Fibroblast of skin of left biceps (primary cell): ENCODE measurements at regions not wholly inside any gene's neighbourhood (a gene's known extent, or its start where the extent isn't known, plus 50 kb on each side); places are given as distances from the start of the nearest gene placed in this dataset.

Experiments
- DNase-seq, 2 experiments: peaks; one replicate each; pipeline ENCODE4 v3.0.0-alpha.2; 2013; ENCODE audit warnings: low read depth in 2 of 2

GRCh38 chr3:116848248-116848829, 138.8 kb downstream of the TUSC7 start:
- DNase-seq = no peak

DNA sequence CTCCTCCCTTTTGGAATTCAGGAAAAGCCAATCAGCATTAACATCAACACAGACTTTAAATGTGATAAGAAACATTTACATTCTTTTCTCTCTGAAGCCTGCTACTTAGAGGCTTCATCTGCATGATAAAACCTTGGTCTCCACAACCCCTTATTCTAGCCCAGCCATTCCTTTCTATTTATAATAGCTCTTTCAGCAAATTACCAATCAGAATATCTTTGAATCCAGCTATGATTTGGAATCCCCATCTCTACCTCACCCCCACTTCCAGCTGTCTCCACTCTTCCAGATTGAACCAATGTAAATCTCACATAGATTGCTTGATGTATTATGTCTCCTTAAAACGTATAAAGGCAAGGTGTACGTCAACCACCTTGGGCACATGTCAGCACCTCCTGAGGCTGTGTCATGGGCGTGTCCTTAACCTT, 139.7 kb downstream of the TUSC7 start:
- no peak for DNase-seq

DNA sequence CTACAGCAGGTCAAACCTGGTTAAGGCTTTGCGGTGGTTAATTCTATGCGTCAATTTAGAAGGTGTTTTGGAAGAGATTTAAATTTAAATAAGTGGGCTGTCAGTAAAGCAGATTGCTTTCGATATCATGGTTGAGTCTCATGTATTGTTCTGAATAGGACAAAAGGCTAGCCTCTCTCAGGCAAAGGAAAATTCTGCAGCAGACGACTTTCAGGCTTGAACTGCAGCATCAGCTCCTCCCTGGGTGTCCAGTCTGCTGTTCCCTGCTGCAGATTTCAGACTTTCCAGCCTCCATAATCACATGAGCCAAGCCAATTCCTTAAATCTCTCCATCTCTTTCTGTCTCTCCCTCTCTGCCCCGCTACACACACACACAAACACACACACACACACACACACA, 143.2 kb downstream of the TUSC7 start:
- DNase-seq = no peak

DNA sequence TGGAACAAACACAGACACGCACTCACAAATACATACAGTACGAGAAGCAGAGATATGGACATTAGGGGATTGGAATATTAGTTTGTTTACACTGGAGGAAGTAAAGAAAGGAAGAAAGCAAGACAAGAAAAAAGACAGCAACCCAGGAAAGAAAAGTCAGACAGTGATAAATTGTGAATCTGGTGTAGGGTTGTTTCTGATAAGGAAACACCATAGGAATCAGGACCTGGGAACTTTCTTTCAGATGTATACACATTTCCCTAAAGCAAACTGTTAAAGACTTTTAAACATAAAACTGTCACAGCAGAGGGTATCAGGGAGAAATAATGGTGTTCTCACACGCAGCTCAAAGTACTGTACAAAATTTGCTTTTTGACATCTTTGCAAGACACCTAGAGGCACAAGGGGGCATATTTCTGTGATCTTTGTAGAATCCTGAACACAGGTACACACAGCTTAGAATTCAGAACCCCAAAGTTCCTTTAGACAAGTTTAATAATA, 153.7 kb downstream of the TUSC7 start:
- no peak for DNase-seq

GRCh38 chr3:116863822-116864589, 154.4 kb downstream of the TUSC7 start:
- DNase-seq = peak; percentile 13 to 18

DNA sequence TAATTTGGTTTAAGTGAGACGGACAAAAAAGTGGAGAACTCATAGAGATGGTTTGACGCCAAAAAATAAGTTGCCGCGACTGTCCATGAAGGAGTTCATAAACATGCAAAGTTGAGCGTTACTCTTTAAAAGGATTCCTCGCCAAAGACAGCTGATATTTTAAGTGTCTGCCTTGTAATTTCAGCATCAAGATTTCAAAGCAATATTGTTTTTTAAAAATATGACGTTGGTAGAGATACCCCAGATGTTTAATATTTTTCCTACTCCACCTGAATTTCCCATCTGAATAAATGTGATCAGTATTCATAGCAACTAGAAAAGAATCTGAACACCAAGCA, 155.0 kb downstream of the TUSC7 start:
- DNase-seq = no peak

GRCh38 chr3:116870379-116870778, 160.8 kb downstream of the TUSC7 start:
- DNase-seq = no peak

- no peak for DNase-seq
Measured at GRCh38 chr3:116871905-116872304, 162.3 kb downstream of the TUSC7 start.

- DNase-seq = no peak
Measured at GRCh38 chr3:116872688-116873087, 163.1 kb downstream of the TUSC7 start.

GRCh38 chr3:116873142-116873541, 163.6 kb downstream of the TUSC7 start:
- DNase-seq = no peak

DNA sequence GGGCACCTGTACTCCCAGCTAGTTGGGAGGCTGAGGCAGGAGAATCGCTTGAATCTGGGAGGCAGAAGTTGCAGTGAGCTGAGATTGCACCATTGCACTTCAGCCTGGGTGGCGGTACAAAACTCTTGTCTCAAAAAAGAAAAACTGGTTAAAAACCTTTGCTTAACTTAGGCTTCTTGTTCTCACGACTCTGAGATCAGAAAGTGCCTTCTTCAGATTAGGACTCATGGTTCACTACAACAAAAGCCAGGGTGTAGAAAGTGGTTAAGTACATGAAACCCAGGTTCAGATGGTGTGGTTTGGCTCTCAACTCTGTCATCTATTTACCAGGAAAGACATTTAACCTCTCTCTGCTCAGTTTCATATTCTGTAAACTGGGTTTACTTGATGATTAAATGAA, 168.4 kb downstream of the TUSC7 start:
- DNase-seq = no peak

- DNase-seq = no peak
Measured at GRCh38 chr3:116886202-116886893, 176.8 kb downstream of the TUSC7 start.

GRCh38 chr3:116896116-116896515, 186.5 kb downstream of the TUSC7 start:
- DNase-seq = no peak

- no peak for DNase-seq
Measured at GRCh38 chr3:116897382-116897781, 187.8 kb downstream of the TUSC7 start.

- DNase-seq = no peak
Measured at GRCh38 chr3:116899253-116899652, 189.7 kb downstream of the TUSC7 start.

DNA sequence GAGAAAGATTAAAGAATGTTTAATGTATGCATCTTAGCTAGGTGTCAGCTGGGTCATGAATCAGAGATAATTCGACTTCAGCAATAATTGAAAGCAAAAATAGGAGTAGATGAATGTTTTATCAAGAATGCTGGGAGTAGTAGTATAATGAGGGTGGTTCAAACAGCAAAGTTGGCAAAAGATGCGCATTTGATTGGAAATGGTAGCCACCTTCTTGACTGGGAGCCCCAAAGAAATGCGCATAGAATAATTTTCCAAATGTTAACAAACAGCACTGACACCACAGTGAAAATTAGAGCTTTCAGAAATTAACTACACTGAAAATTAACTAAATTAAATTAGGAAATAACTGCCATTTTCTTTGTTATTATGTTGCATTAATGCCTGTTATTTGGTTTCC, 195.8 kb downstream of the TUSC7 start:
- DNase-seq = no peak

DNA sequence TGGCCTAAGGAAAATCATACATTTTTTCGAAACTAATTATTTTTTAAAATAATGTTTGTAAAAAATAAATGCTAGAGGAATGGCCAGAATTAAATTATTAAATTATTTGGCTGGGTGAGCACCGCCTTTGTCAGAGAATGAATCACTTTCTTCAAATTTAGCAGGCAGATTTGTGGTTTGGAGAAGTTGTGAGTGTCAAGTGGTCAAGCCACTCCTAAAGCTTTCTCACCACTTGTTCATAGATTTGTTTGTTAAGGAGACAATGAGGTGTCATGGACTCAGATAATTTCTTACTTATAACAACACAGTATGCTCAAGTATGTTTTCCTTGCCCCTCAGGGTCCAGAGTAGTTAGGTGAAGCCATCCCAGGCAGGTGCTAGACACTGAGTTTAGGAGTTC, 196.2 kb downstream of the TUSC7 start:
- DNase-seq = no peak

DNA sequence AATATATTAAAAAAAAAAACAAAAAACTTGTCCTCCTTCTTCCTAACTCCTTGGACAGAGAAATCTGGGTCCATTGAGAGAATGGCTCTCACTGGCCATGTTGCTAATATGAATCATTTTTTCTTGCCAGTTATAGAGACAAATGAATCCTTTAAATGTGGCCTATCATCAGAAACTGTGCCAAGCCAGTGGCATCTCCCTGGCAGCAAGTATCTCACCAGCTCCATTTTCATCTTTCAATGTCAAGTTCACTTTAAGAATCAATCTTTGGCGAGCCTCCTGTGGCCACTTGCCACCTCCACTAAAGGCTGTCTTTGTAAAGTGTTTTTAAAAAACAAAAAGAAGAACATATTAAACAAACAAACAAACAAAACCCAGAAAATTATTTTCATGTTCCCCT, 202.5 kb downstream of the TUSC7 start:
- no peak for DNase-seq

DNA sequence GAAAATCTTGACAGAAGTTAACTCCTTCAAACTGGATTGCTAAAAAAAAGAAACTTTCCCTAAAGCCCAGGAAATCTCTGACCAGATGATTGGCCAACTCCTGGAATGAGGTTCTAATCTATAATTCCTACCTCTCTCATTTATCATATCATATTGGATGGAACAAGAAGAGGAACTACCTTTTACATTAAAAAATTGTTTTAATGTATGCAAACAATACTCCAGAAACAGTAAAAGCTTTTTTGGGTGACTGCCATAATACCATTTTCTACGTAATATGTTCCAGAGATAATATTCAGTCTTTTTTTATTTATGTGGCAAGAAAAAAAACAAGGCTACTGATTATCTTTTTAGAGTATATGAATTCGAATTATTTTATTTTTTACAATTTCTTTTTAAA, 204.4 kb downstream of the TUSC7 start:
- DNase-seq = no peak

GRCh38 chr3:116916836-116917235, 207.3 kb downstream of the TUSC7 start:
- no peak for DNase-seq

DNA sequence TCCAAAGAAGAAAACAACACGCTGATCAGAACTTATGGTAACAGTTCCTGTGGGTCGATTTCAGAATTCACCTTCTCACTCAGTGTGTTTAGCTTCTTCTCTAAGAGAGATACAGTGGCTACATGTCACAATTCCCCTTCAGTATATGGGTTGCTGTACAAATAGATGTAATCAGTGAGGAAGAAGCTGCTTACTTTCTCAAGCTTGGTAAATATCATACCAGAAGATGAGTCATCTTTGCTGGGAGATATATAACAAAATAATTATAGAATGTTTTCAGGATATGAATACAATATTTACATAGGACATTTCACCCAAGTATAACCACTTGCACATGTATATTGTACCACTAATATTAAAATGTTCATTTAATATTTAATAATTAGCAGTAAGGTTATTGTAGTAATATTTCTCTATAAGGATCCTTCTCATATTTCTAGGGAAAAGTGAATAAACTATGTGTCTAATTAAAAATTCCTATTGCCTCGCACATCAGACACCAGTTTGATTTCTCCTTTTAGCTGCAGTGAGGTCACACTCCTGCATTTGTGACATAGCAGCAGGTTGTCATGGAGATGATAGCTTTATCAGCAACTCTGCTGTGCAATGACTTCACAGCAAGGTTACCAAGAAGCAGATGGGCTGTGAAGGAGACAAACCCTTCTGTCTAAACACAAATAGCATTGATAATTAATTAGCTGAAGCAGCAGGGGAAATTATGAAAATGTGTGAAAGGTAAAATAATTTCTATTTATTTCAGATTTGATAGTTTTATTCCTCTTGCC, 211.4 kb downstream of the TUSC7 start:
- DNase-seq = no peak

- DNase-seq = no peak
Measured at GRCh38 chr3:116927918-116928317, 218.3 kb downstream of the TUSC7 start.
